A549 (cell line): ENCODE measurements at regions not wholly inside any gene's neighbourhood (a gene's known extent, or its start where the extent isn't known, plus 50 kb on each side); places are given as distances from the start of the nearest gene placed in this dataset.

ENCODE experiments used
- CTCF ChIP-seq: fragments of >200 bp; sonication (Bioruptor Twin); formaldehyde crosslinking; IDR thresholded peaks from 3 replicates; pipeline ENCODE4 v1.5.1; 2016
- EP300 ChIP-seq, 2 experiments: fragments of >200 bp; sonication (Bioruptor Twin); formaldehyde crosslinking; IDR thresholded peaks; 2 replicates in 1 of 2; 3 replicates in 1 of 2; pipeline ENCODE4 v1.6.1; 2016 to 2017
- FOSL2 ChIP-seq, 2 experiments: fragments of 450-650 bp in 1 of 2; fragments of >200 bp in 1 of 2; sonication (Bioruptor Twin) in 1 of 2; formaldehyde crosslinking; IDR thresholded peaks; 2 replicates each; pipeline versions ENCODE4 v1.5.0 to v1.6.1; 2016 to 2020; ENCODE audit warnings: mild to moderate bottlenecking in 1 of 2, moderate library complexity in 1 of 2
- JUN ChIP-seq, 2 experiments: fragments of >200 bp; sonication (Bioruptor Twin); formaldehyde crosslinking; IDR thresholded peaks; 2 replicates in 1 of 2; 3 replicates in 1 of 2; pipeline ENCODE4 v1.6.1; 2016 to 2017
- JUNB ChIP-seq: fragments of >200 bp; sonication (Bioruptor Twin); formaldehyde crosslinking; IDR thresholded peaks from 2 replicates; pipeline ENCODE4 v1.6.1; 2016
- NFE2L2 ChIP-seq: fragments of 150-350 bp; conservative IDR thresholded peaks from 2 replicates; pipeline ENCODE4 v1.6.1; 2014; ENCODE audit warnings: low read length
- RCOR1 ChIP-seq: fragments of 150-350 bp; IDR thresholded peaks from 2 replicates; pipeline ENCODE4 v1.6.1; 2014; ENCODE audit warnings: antibody characterized with exemption, low read length, low read depth
- ZSCAN20 ChIP-seq: fragments of 250-450 bp; sonication (Bioruptor Pico); IDR thresholded peaks from 2 replicates; pipeline ENCODE4 v1.8.0; 2022; ENCODE audit warnings: mild to moderate bottlenecking, moderate library complexity
- TF ChIP-seq, protein P1 (sequence below): fragments of 150-350 bp; IDR thresholded peaks from 2 replicates; pipeline ENCODE4 v1.6.1; 2014; ENCODE audit warnings: low read depth, mild to moderate bottlenecking, low read length

DNA sequence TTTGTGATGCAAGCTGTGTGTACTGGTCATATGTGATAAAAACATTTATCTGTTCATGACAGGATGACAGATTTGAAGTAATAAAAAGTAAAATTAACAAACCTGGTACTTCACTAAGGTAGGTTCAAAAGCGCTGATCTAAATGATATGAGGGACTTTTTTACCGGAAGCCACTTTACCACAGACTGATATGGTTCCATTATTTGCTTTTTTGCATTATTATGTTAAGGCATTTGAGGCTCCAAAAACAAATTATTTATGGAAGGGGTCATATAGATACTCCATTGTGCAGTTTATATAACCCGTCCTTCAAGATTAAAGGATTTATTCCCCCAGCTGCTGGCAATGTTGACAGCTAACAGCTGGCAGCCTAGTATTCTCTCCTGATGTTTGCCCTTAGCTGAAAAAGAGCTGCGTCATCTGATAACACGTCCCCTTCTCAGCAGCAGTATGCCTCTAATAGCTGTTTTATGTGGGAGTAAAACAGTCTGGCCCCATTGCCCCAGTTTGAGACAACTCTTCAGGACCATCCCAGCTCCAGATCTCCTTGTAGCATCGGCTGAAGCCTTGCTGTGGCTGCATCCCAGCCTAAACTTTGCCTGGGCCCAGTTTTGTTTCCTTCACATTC, 84.8 kb upstream of the XIRP2 start:
- no peak for TF ChIP-seq NFE2L2
- TF ChIP-seq ZSCAN20 (CRISPR knock-in tag), result no peak
- TF ChIP-seq JUN (IDR thresholded peaks at IDR 0.05), result no peak
- no peak for TF ChIP-seq CTCF
- no peak for TF ChIP-seq RCOR1
- TF ChIP-seq, protein P1, sequence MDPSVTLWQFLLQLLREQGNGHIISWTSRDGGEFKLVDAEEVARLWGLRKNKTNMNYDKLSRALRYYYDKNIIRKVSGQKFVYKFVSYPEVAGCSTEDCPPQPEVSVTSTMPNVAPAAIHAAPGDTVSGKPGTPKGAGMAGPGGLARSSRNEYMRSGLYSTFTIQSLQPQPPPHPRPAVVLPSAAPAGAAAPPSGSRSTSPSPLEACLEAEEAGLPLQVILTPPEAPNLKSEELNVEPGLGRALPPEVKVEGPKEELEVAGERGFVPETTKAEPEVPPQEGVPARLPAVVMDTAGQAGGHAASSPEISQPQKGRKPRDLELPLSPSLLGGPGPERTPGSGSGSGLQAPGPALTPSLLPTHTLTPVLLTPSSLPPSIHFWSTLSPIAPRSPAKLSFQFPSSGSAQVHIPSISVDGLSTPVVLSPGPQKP, result no peak
- no peak for TF ChIP-seq FOSL2 (IDR thresholded peaks at IDR 0.05)
- no peak for TF ChIP-seq FOSL2 (CRISPR knock-in tag; IDR thresholded peaks at IDR 0.05)
- no peak for TF ChIP-seq JUNB
- no peak for TF ChIP-seq EP300 (IDR thresholded peaks at IDR 0.05)
